ENCODE measurements at regions not wholly inside any gene's neighbourhood (a gene's known extent, or its start where the extent isn't known, plus 50 kb on each side); places are given as distances from the start of the nearest gene placed in this dataset.

- Histone ChIP-seq H3K36me3 (ENCODE audit: control insufficient read depth, insufficient read depth, low read length) (no peaks in the 10 kb centered on the region), H3K27me3 (replicated peaks; ENCODE audit: control insufficient read depth, insufficient read depth, low read length) (no peaks in the 10 kb centered on the region), H3K4me1 (no peaks in the 10 kb centered on the region), H3K4me3 (ENCODE audit: low read depth, low read length) (no peak overlapping the region), H3K9me3 (no peaks in the 10 kb centered on the region)
- no peak overlapping the region for H3K4me3 Mint-ChIP-seq (ENCODE audit: unreplicated experiment)
- no peak overlapping the region for H3K27ac Mint-ChIP-seq (ENCODE audit: unreplicated experiment)
- TF ChIP-seq, protein P1, sequence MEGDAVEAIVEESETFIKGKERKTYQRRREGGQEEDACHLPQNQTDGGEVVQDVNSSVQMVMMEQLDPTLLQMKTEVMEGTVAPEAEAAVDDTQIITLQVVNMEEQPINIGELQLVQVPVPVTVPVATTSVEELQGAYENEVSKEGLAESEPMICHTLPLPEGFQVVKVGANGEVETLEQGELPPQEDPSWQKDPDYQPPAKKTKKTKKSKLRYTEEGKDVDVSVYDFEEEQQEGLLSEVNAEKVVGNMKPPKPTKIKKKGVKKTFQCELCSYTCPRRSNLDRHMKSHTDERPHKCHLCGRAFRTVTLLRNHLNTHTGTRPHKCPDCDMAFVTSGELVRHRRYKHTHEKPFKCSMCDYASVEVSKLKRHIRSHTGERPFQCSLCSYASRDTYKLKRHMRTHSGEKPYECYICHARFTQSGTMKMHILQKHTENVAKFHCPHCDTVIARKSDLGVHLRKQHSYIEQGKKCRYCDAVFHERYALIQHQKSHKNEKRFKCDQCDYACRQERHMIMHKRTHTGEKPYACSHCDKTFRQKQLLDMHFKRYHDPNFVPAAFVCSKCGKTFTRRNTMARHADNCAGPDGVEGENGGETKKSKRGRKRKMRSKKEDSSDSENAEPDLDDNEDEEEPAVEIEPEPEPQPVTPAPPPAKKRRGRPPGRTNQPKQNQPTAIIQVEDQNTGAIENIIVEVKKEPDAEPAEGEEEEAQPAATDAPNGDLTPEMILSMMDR (IDR thresholded peaks at IDR 0.05; ENCODE audit: insufficient read depth in 1 of 2, low read depth in 1 of 2, low read length in 1 of 2, severe bottlenecking in 1 of 2, unreplicated experiment in 1 of 2), result no peak
- H3K9me3 Mint-ChIP-seq (ENCODE audit: unreplicated experiment), result no peaks in the 10 kb centered on the region
- BruUV-seq (replicated peaks), result no TSS peak
- H3K4me1 Mint-ChIP-seq (ENCODE audit: low read depth, unreplicated experiment), result no peaks in the 10 kb centered on the region
- ChIA-PET CTCF (no interaction called here), POLR2A (no interaction called here)
- H3K27me3 Mint-ChIP-seq (ENCODE audit: insufficient read depth, unreplicated experiment), result peaks cover 13% of the 10 kb centered on the region
- no peaks in the 10 kb centered on the region for H3K36me3 Mint-ChIP-seq (ENCODE audit: insufficient read depth, unreplicated experiment)
- intact Hi-C loops (cut with micrococcal nuclease; ENCODE audit: unreplicated experiment), result no loop called here
- DNase-seq, result no peak
Measured at GRCh38 chr2:100655936-100656534, 93.2 kb downstream of the PDCL3 start.

DNA sequence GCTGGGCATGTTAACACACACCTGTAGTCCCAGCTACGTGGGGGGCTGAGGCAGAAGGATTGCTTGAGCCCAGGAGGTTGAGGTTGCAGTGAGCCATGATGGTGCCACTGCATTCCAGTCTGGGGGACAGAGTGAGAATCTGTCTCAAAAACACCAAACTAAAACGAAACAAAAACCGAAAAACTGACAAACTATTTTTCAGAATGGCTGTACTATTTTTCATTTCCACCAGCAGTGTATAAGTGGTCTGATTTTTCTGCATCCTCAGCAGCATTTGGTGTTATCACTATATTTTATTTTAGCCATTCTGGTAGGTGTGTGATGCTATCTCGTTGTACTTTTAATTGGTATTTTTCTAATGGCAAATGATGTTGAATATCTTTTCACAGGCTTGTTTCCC, 95.2 kb downstream of the PDCL3 start:
- BruUV-seq (replicated peaks), result no TSS peak
- Mint-ChIP-seq H3K27me3 (ENCODE audit: insufficient read depth, unreplicated experiment) (peaks cover 13% of the 10 kb centered on the region), H3K9me3 (ENCODE audit: unreplicated experiment) (no peaks in the 10 kb centered on the region), H3K4me1 (ENCODE audit: low read depth, unreplicated experiment) (no peaks in the 10 kb centered on the region), H3K4me3 (ENCODE audit: unreplicated experiment) (no peak overlapping the region), H3K27ac (ENCODE audit: unreplicated experiment) (no peak overlapping the region), H3K36me3 (ENCODE audit: insufficient read depth, unreplicated experiment) (no peaks in the 10 kb centered on the region)
- TF ChIP-seq, protein P1 (IDR thresholded peaks at IDR 0.05; ENCODE audit: insufficient read depth in 1 of 2, low read depth in 1 of 2, low read length in 1 of 2, severe bottlenecking in 1 of 2, unreplicated experiment in 1 of 2), result no peak
- H3K4me3 ChIP-seq (ENCODE audit: low read depth, low read length), result no peak overlapping the region
- intact Hi-C loops (cut with micrococcal nuclease; ENCODE audit: unreplicated experiment), result no loop called here
- ChIA-PET POLR2A (no interaction called here), CTCF (no interaction called here)
- H3K36me3 ChIP-seq (ENCODE audit: control insufficient read depth, insufficient read depth, low read length), result no peaks in the 10 kb centered on the region
- no peaks in the 10 kb centered on the region; the same call in 1 of the 2 replicates for H3K9me3 ChIP-seq
- DNase-seq, result no peak
- no peaks in the 10 kb centered on the region for H3K4me1 ChIP-seq
- no peaks in the 10 kb centered on the region for H3K27me3 ChIP-seq (replicated peaks; ENCODE audit: control insufficient read depth, insufficient read depth, low read length)

DNA sequence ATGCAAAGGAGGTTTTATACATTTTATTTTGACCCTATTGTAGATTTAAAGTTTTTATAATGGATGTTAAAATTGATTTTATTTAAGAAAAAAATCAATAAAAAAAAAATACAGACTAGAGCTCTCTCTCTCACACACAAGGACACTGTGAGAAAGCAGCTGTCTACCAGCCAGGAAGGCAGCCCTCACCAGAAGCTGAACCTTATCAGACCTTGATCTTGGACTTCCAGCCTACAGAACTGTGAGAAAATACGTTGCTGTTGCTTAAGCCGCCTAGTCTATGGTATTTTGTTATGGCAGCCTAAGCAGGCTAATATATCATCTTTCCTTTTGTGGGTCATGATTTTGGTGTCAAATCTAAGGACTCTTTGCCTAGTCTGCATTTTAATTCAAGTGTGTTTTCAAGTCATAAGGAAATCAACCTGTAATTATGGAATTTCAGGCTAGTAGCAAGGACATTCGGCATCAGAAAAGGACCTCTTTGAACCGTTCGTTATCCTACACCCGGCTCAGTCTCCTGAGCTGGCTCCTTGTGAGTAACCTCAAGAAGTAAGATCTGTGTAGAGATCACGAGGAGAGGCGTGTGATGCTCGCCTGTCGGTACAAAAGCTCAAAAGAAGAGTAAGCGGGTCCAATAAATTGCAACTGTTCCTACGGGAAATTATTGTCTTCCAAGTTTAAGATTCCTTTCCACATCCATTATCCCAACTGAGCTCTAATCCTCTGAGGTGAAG, 98.2 kb downstream of the PDCL3 start:
- H3K27me3 ChIP-seq (replicated peaks; ENCODE audit: control insufficient read depth, insufficient read depth, low read length), result no peaks in the 10 kb centered on the region
- intact Hi-C loops (cut with micrococcal nuclease; ENCODE audit: unreplicated experiment), result no loop called here
- Mint-ChIP-seq H3K27ac (ENCODE audit: unreplicated experiment) (no peak overlapping the region), H3K4me3 (ENCODE audit: unreplicated experiment) (no peak overlapping the region), H3K36me3 (ENCODE audit: insufficient read depth, unreplicated experiment) (no peaks in the 10 kb centered on the region), H3K9me3 (ENCODE audit: unreplicated experiment) (no peaks in the 10 kb centered on the region), H3K27me3 (ENCODE audit: insufficient read depth, unreplicated experiment) (peaks cover 18% of the 10 kb centered on the region), H3K4me1 (ENCODE audit: low read depth, unreplicated experiment) (no peaks in the 10 kb centered on the region)
- no peaks in the 10 kb centered on the region; the same call in 1 of the 2 replicates for H3K9me3 ChIP-seq
- no TSS peak for BruUV-seq (replicated peaks)
- TF ChIP-seq, protein P1 (IDR thresholded peaks at IDR 0.05; ENCODE audit: insufficient read depth in 1 of 2, low read depth in 1 of 2, low read length in 1 of 2, severe bottlenecking in 1 of 2, unreplicated experiment in 1 of 2), result no peak
- H3K4me1 ChIP-seq, result no peaks in the 10 kb centered on the region
- H3K4me3 ChIP-seq (ENCODE audit: low read depth, low read length), result no peak overlapping the region
- H3K36me3 ChIP-seq (ENCODE audit: control insufficient read depth, insufficient read depth, low read length), result no peaks in the 10 kb centered on the region
- CTCF ChIA-PET, result interaction anchor here (0.6 to 0.9 kb wide), 2 partner anchors 11 to 649 kb away, joined by 5 to 6 read pairs; no protein-coding TSS in a partner anchor
- POLR2A ChIA-PET, result no interaction called here
- DNase-seq, result no peak
